ENCODE measurements at regions not wholly inside any gene's neighbourhood (a gene's known extent, or its start where the extent isn't known, plus 50 kb on each side); places are given as distances from the start of the nearest gene placed in this dataset.

GRCh38 chr7:155984028-155984580, 171.8 kb upstream of the SHH start:
- CTCF ChIA-PET = interaction anchor here (0.9 kb wide), 1 partner anchor 98 kb away, joined by 4 read pairs; no protein-coding TSS in a partner anchor
- H3K4me1 Mint-ChIP-seq = peaks cover 7% of the 10 kb centered on the region
- no peaks in the 10 kb centered on the region for H3K36me3 Mint-ChIP-seq
- H3K4me3 Mint-ChIP-seq = no peak overlapping the region
- H3K9me3 Mint-ChIP-seq = no peaks in the 10 kb centered on the region
- H3K27ac Mint-ChIP-seq = no peak overlapping the region
- no peak for DNase-seq
- H3K27me3 Mint-ChIP-seq = peaks cover 55% of the 10 kb centered on the region

- no peaks in the 10 kb centered on the region for H3K36me3 Mint-ChIP-seq
- H3K4me3 Mint-ChIP-seq = no peak overlapping the region
- CTCF ChIA-PET = no interaction called here
- no peaks in the 10 kb centered on the region for H3K9me3 Mint-ChIP-seq
- peaks cover 47% of the 10 kb centered on the region for H3K27me3 Mint-ChIP-seq
- H3K27ac Mint-ChIP-seq = no peak overlapping the region
- peaks cover 3% of the 10 kb centered on the region for H3K4me1 Mint-ChIP-seq
- no peak for DNase-seq
These were observed 171.0 kb upstream of the SHH start for GRCh38 chr7:155983176-155983815.

- CTCF ChIA-PET = no interaction called here
- H3K4me1 Mint-ChIP-seq = no peaks in the 10 kb centered on the region
- H3K27me3 Mint-ChIP-seq = peaks cover 34% of the 10 kb centered on the region
- no peaks in the 10 kb centered on the region for H3K9me3 Mint-ChIP-seq
- H3K4me3 Mint-ChIP-seq = no peak overlapping the region
- no peak overlapping the region for H3K27ac Mint-ChIP-seq
- no peak for DNase-seq
- H3K36me3 Mint-ChIP-seq = no peaks in the 10 kb centered on the region
These were observed 169.4 kb upstream of the SHH start for GRCh38 chr7:155981703-155982102.

- peaks cover 28% of the 10 kb centered on the region for H3K27me3 Mint-ChIP-seq
- DNase-seq = no peak
- no peaks in the 10 kb centered on the region for H3K36me3 Mint-ChIP-seq
- H3K4me3 Mint-ChIP-seq = no peak overlapping the region
- CTCF ChIA-PET = no interaction called here
- no peaks in the 10 kb centered on the region for H3K9me3 Mint-ChIP-seq
- no peak overlapping the region for H3K27ac Mint-ChIP-seq
- no peaks in the 10 kb centered on the region for H3K4me1 Mint-ChIP-seq
These were observed 168.6 kb upstream of the SHH start for GRCh38 chr7:155980841-155981240.

- Mint-ChIP-seq H3K9me3 (no peaks in the 10 kb centered on the region), H3K4me3 (no peak overlapping the region), H3K4me1 (no peaks in the 10 kb centered on the region), H3K27me3 (peaks cover 30% of the 10 kb centered on the region), H3K36me3 (no peaks in the 10 kb centered on the region), H3K27ac (no peak overlapping the region)
- CTCF ChIA-PET = no interaction called here
- no peak for DNase-seq
These were observed 167.7 kb upstream of the SHH start for GRCh38 chr7:155979994-155980393.

GRCh38 chr7:155979566-155979965, 167.3 kb upstream of the SHH start:
- Mint-ChIP-seq H3K27me3 (peaks cover 30% of the 10 kb centered on the region), H3K4me3 (no peak overlapping the region), H3K27ac (no peak overlapping the region), H3K9me3 (no peaks in the 10 kb centered on the region), H3K36me3 (no peaks in the 10 kb centered on the region), H3K4me1 (no peaks in the 10 kb centered on the region)
- CTCF ChIA-PET = no interaction called here
- no peak for DNase-seq

GRCh38 chr7:155975490-155975889, 163.2 kb upstream of the SHH start:
- Mint-ChIP-seq H3K9me3 (no peaks in the 10 kb centered on the region), H3K27me3 (peaks cover 39% of the 10 kb centered on the region), H3K36me3 (no peaks in the 10 kb centered on the region), H3K4me1 (peaks cover 6% of the 10 kb centered on the region), H3K27ac (no peak overlapping the region), H3K4me3 (no peak overlapping the region)
- CTCF ChIA-PET = no interaction called here
- DNase-seq = no peak

GRCh38 chr7:155974186-155974897, 162.1 kb upstream of the SHH start:
- DNase-seq = no peak

GRCh38 chr7:155973451-155973997, 161.3 kb upstream of the SHH start:
- CTCF ChIA-PET = no interaction called here
- DNase-seq = no peak
- Mint-ChIP-seq H3K4me1 (peaks cover 9% of the 10 kb centered on the region), H3K4me3 (no peak overlapping the region), H3K9me3 (no peaks in the 10 kb centered on the region), H3K27me3 (peaks cover 34% of the 10 kb centered on the region), H3K36me3 (no peaks in the 10 kb centered on the region), H3K27ac (no peak overlapping the region)

More at GRCh38 chr7:155974186-155974897, 162.1 kb upstream of the SHH start:
- no peak overlapping the region for H3K27ac Mint-ChIP-seq
- CTCF ChIA-PET = no interaction called here
- H3K4me3 Mint-ChIP-seq = no peak overlapping the region
- peaks cover 9% of the 10 kb centered on the region for H3K4me1 Mint-ChIP-seq
- no peaks in the 10 kb centered on the region for H3K9me3 Mint-ChIP-seq
- H3K36me3 Mint-ChIP-seq = no peaks in the 10 kb centered on the region
- H3K27me3 Mint-ChIP-seq = peaks cover 35% of the 10 kb centered on the region

GRCh38 chr7:155972651-155973390, 160.6 kb upstream of the SHH start:
- Mint-ChIP-seq H3K27ac (no peak overlapping the region), H3K9me3 (no peaks in the 10 kb centered on the region), H3K27me3 (peaks cover 38% of the 10 kb centered on the region), H3K4me3 (no peak overlapping the region), H3K4me1 (peaks cover 9% of the 10 kb centered on the region), H3K36me3 (no peaks in the 10 kb centered on the region)
- CTCF ChIA-PET = no interaction called here
- DNase-seq = no peak

- no peak overlapping the region for H3K4me3 Mint-ChIP-seq
- no peak for DNase-seq
- H3K9me3 Mint-ChIP-seq = no peaks in the 10 kb centered on the region
- H3K27me3 Mint-ChIP-seq = peaks cover 38% of the 10 kb centered on the region
- H3K4me1 Mint-ChIP-seq = peaks cover 9% of the 10 kb centered on the region
- H3K27ac Mint-ChIP-seq = no peak overlapping the region
- CTCF ChIA-PET = no interaction called here
- H3K36me3 Mint-ChIP-seq = no peaks in the 10 kb centered on the region
These were observed 160.0 kb upstream of the SHH start for GRCh38 chr7:155972247-155972646.

GRCh38 chr7:155971180-155971770, 159.0 kb upstream of the SHH start:
- peaks cover 38% of the 10 kb centered on the region for H3K27me3 Mint-ChIP-seq
- peaks cover 9% of the 10 kb centered on the region for H3K4me1 Mint-ChIP-seq
- H3K4me3 Mint-ChIP-seq = no peak overlapping the region
- H3K9me3 Mint-ChIP-seq = no peaks in the 10 kb centered on the region
- CTCF ChIA-PET = no interaction called here
- H3K36me3 Mint-ChIP-seq = no peaks in the 10 kb centered on the region
- DNase-seq = no peak
- no peak overlapping the region for H3K27ac Mint-ChIP-seq

- no peak for DNase-seq
- Mint-ChIP-seq H3K27me3 (peaks cover 30% of the 10 kb centered on the region), H3K4me3 (no peak overlapping the region), H3K4me1 (peaks cover 15% of the 10 kb centered on the region), H3K27ac (no peak overlapping the region), H3K9me3 (no peaks in the 10 kb centered on the region), H3K36me3 (no peaks in the 10 kb centered on the region)
- CTCF ChIA-PET = no interaction called here
These were observed 157.1 kb upstream of the SHH start for GRCh38 chr7:155969192-155969929.

Measured in activated naive CD4-positive, alpha-beta T cell treated with anti-CD3 and anti-CD28 coated beads, Interleukin-2, amount 10 ng/mL, durations not matched to agents 7 days and 5 days (primary cell).